Prostate gland (tissue), 2 donors: ENCODE measurements at regions not wholly inside any gene's neighbourhood (a gene's known extent, or its start where the extent isn't known, plus 50 kb on each side); places are given as distances from the start of the nearest gene placed in this dataset.

Experiments used
- DNase-seq: peaks from one replicate; pipeline ENCODE4 v3.0.0-alpha.2; 2019; ENCODE audit warnings: low spot score
- H3K27ac ChIP-seq, 2 donors: fragments of 200-600 bp; sonication (generic); 2 replicates each; pipeline ENCODE4 v1.5.1; 2017 to 2019
- H3K27me3 ChIP-seq: fragments of 200-600 bp; sonication (generic); replicated peaks from 2 replicates; pipeline ENCODE4 v1.5.1; 2019; ENCODE audit not compliant: insufficient read depth
- H3K36me3 ChIP-seq, 2 donors: fragments of 200-600 bp; sonication (generic); 1 replicate in 1 of 2; 2 replicates in 1 of 2; pipeline versions ENCODE4 v1.5.1 to v1.8.1; 2017 to 2019
- H3K4me1 ChIP-seq: fragments of 200-600 bp; sonication (generic); replicated peaks from 2 replicates; pipeline ENCODE4 v1.5.1; 2019
- H3K4me3 ChIP-seq, 2 donors: fragments of 200-600 bp; sonication (generic); 2 replicates each; pipeline ENCODE4 v1.5.1; 2017 to 2019
- H3K9me3 ChIP-seq: fragments of 200-600 bp; sonication (generic); 2 replicates; pipeline ENCODE4 v1.5.1; 2017
- POLR2A ChIP-seq: fragments of 450-650 bp; IDR thresholded peaks from one replicate; pipeline ENCODE4 v1.6.1; 2016; ENCODE audit warnings: antibody characterized with exemption, mild to moderate bottlenecking
- POLR2AphosphoS5 ChIP-seq: sonication (generic); formaldehyde crosslinking; IDR thresholded peaks from one replicate; pipeline ENCODE4 v1.6.1; 2017; ENCODE audit warnings: antibody characterized with exemption
- WGBS: methylation state at CpG from one replicate; pipeline ENCODE4 v1.1.5; 2018; 5-methylcytosine and 5-hydroxymethylcytosine counted together
- intact Hi-C: fragments of 100-400 bp; cut with DNase I; formaldehyde crosslinking; loops from one replicate; pipeline ENCODE4 v1.14.2; 2022
- TF ChIP-seq, protein P1 (sequence below), 4 experiments: fragments of 200-600 bp in 2 of 4; fragments of 450-650 bp in 2 of 4; sonication (generic) in 2 of 4; IDR thresholded peaks; 1 replicate in 3 of 4; 2 replicates in 1 of 4; pipeline ENCODE4 v1.5.1; 2016 to 2019; ENCODE audit warnings: antibody characterized with exemption in 4 of 4, mild to moderate bottlenecking in 2 of 4, moderate library complexity in 2 of 4

DNA sequence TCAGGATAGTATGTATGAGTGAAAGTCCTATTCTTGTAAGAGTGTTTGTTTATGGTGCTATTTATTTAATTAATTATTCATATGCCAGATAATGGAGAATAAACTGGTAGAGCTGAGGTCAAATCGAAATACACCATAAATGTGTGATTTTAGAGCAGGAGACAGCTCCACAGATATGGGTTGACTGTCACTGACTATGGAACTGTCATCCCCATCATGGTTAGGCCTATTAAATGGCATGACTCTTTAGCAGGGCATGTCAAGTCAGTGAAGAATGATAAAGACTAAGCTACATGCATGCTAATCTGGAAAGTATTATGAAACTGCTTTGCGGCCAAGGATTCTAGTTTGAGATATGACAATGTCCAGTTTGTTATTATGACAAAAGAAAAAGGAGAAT lies 658.6 kb downstream of the ISL1 start:
- no peaks in the 10 kb centered on the region for H3K9me3 ChIP-seq
- WGBS, result 99% methylated on average over 2 of the region's 2 CpGs
- H3K4me1 ChIP-seq, result no peaks in the 10 kb centered on the region
- TF ChIP-seq POLR2A (no peak), POLR2AphosphoS5 (no peak)
- TF ChIP-seq, protein P1, sequence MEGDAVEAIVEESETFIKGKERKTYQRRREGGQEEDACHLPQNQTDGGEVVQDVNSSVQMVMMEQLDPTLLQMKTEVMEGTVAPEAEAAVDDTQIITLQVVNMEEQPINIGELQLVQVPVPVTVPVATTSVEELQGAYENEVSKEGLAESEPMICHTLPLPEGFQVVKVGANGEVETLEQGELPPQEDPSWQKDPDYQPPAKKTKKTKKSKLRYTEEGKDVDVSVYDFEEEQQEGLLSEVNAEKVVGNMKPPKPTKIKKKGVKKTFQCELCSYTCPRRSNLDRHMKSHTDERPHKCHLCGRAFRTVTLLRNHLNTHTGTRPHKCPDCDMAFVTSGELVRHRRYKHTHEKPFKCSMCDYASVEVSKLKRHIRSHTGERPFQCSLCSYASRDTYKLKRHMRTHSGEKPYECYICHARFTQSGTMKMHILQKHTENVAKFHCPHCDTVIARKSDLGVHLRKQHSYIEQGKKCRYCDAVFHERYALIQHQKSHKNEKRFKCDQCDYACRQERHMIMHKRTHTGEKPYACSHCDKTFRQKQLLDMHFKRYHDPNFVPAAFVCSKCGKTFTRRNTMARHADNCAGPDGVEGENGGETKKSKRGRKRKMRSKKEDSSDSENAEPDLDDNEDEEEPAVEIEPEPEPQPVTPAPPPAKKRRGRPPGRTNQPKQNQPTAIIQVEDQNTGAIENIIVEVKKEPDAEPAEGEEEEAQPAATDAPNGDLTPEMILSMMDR (IDR thresholded peaks at IDR 0.05), result no peak
- no peak for DNase-seq
- H3K36me3 ChIP-seq, result no peaks in the 10 kb centered on the region
- H3K4me3 ChIP-seq, result no peak overlapping the region
- intact Hi-C loops, result no loop called here
- no peak overlapping the region for H3K27ac ChIP-seq
- H3K27me3 ChIP-seq, result no peaks in the 10 kb centered on the region

DNA sequence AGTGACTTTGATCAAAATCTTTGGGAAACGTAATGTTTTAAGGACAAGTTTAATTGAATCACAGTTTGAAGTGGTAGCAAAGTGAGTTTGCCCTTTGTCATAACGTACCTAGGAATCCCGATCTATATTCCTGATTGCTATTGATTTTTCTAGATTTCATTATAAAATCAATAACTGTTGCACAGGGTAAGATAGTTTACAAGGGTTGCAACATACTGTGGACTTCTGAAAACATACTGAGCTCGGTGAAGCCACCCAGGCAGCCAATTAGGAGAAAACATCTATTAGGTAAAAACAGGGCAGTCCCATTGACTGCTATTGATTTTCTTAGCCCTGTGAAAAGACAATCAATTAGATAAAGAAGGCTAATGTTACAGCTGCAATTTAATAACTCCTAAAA lies 659.9 kb downstream of the ISL1 start:
- H3K27ac ChIP-seq, result no peak overlapping the region
- intact Hi-C loops, result no loop called here
- no peaks in the 10 kb centered on the region for H3K4me1 ChIP-seq
- H3K27me3 ChIP-seq, result no peaks in the 10 kb centered on the region
- DNase-seq, result no peak
- WGBS, result 89% methylated on average over 4 of the region's 4 CpGs
- no peak overlapping the region for H3K4me3 ChIP-seq
- TF ChIP-seq, protein P1 (IDR thresholded peaks at IDR 0.05), result no peak
- TF ChIP-seq POLR2AphosphoS5 (no peak), POLR2A (no peak)
- H3K9me3 ChIP-seq, result no peaks in the 10 kb centered on the region
- H3K36me3 ChIP-seq, result no peaks in the 10 kb centered on the region

DNA sequence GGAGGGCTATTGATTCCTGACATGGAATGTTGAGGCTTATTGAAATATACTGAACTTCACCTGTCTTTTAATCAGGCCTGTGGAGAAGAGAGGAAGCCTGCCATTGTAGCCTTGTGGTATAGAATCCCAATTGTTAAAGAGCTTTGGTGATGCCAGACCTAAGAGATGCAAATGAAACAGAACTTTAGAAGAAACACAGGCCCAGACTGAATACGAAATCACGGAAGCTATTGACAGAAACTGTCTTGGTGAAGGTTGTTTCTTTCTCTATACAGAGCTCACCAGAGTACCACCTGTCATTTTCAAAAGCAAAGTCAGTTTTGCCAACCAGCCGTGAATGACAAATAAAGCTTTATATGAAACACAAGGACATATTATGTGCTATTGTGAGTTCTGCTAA lies 660.3 kb downstream of the ISL1 start:
- no peak for DNase-seq
- H3K27ac ChIP-seq, result no peak overlapping the region

DNA sequence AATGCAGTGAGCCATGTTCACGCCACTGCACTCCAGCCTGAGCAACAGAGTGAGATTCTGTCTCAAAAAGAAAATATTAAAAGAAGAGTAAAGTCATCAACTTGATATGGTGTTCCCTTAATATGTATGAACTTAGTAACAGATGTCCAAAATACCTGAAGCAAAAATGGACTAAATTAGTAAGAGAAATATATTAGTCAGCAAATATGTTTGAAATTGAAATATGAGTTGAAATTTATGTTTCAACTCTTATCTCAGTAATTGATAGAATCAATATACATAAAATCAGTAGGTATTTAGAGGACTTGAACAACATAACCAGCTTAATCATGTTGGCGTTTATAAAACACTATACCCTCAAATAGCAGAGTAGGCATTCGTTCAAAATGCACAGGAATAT lies 668.5 kb downstream of the ISL1 start:
- TF ChIP-seq POLR2A, result no peak
- DNase-seq, result no peak
- intact Hi-C loops, result no loop called here
- H3K27ac ChIP-seq, result no peak overlapping the region
- H3K9me3 ChIP-seq, result no peaks in the 10 kb centered on the region
- H3K36me3 ChIP-seq, result no peaks in the 10 kb centered on the region
- H3K4me3 ChIP-seq, result no peak overlapping the region
- H3K4me1 ChIP-seq, result no peaks in the 10 kb centered on the region
- WGBS, result 94% methylated on average over 3 of the region's 3 CpGs
- H3K27me3 ChIP-seq, result no peaks in the 10 kb centered on the region

More for the DNA sequence above, 660.3 kb downstream of the ISL1 start:
- H3K9me3 ChIP-seq, result no peaks in the 10 kb centered on the region
- H3K36me3 ChIP-seq, result no peaks in the 10 kb centered on the region
- intact Hi-C loops, result no loop called here
- WGBS, result 80% methylated on average over 3 of the region's 3 CpGs
- H3K4me3 ChIP-seq, result no peak overlapping the region
- no peaks in the 10 kb centered on the region for H3K27me3 ChIP-seq
- TF ChIP-seq POLR2AphosphoS5 (no peak), POLR2A (no peak)
- TF ChIP-seq, protein P1 (IDR thresholded peaks at IDR 0.05), result no peak
- H3K4me1 ChIP-seq, result no peaks in the 10 kb centered on the region

DNA sequence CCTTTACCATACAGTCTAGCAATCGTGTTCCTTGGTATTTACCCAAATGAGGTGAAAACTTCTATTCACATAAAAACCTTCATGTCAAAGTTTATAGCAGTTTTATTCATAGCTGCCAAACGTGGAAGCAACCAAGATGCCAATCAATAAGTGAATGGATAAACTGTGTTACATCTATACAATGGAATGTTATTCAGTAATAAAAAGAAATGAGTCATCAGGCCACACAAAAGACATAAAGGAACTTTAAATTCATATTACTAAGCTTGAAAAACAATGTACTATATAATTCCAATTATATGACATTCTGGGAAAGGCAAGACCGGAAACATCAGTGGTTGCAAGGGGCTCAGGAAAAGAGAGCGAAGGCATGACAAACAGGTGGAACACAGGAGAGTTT lies 679.9 kb downstream of the ISL1 start:
- H3K4me3 ChIP-seq, result no peak overlapping the region
- TF ChIP-seq POLR2A (no peak), POLR2AphosphoS5 (no peak)
- TF ChIP-seq, protein P1 (IDR thresholded peaks at IDR 0.05), result no peak
- no peak overlapping the region for H3K27ac ChIP-seq
- WGBS, result 44% methylated on average over 4 of the region's 4 CpGs
- intact Hi-C loops, result no loop called here
- DNase-seq, result no peak
- no peaks in the 10 kb centered on the region for H3K9me3 ChIP-seq
- H3K4me1 ChIP-seq, result no peaks in the 10 kb centered on the region
- no peaks in the 10 kb centered on the region for H3K36me3 ChIP-seq
- H3K27me3 ChIP-seq, result no peaks in the 10 kb centered on the region
